GM23248 (cell line): ENCODE measurements at regions not wholly inside any gene's neighbourhood (a gene's known extent, or its start where the extent isn't known, plus 50 kb on each side); places are given as distances from the start of the nearest gene placed in this dataset.

ENCODE experiments used
- DNase-seq: peaks from one replicate; pipeline ENCODE4 v3.0.0-alpha.2; 2015
- H2AFZ ChIP-seq: fragments of 200-600 bp; sonication (generic); 2 replicates; pipeline ENCODE4 v1.6.1; 2016; ENCODE audit warnings: antibody characterized with exemption
- H3F3A ChIP-seq: fragments of 200-600 bp; sonication (generic); 2 replicates; pipeline ENCODE4 v1.6.1; 2016; ENCODE audit warnings: mild to moderate bottlenecking, antibody characterized with exemption, mixed run types; ENCODE audit not compliant: insufficient read depth
- H3K27ac ChIP-seq: fragments of 200-600 bp; sonication (generic); 2 replicates; pipeline ENCODE4 v1.5.1; 2016; ENCODE audit warnings: mild to moderate bottlenecking
- H3K27me3 ChIP-seq: fragments of 200-600 bp; sonication (generic); replicated peaks from 2 replicates; pipeline ENCODE4 v1.6.1; 2016; ENCODE audit warnings: mild to moderate bottlenecking; ENCODE audit not compliant: insufficient read depth
- H3K36me3 ChIP-seq: fragments of 200-600 bp; sonication (generic); 2 replicates; pipeline ENCODE4 v1.6.1; 2016; ENCODE audit warnings: low read depth, mild to moderate bottlenecking
- H3K4me1 ChIP-seq: fragments of 200-600 bp; sonication (generic); 2 replicates; pipeline ENCODE4 v1.6.1; 2016; ENCODE audit warnings: mild to moderate bottlenecking; ENCODE audit not compliant: insufficient read depth
- H3K4me2 ChIP-seq: fragments of 200-600 bp; sonication (generic); one replicate; pipeline ENCODE4 v1.6.1; 2016; ENCODE audit warnings: mild to moderate bottlenecking; ENCODE audit not compliant: unreplicated experiment
- H3K4me3 ChIP-seq: fragments of 200-600 bp; sonication (generic); 2 replicates; pipeline ENCODE4 v1.5.1; 2016; ENCODE audit warnings: mild to moderate bottlenecking
- H3K79me2 ChIP-seq: fragments of 200-600 bp; sonication (generic); 2 replicates; pipeline ENCODE4 v1.6.1; 2016; ENCODE audit warnings: mild to moderate bottlenecking; ENCODE audit not compliant: insufficient read depth
- H3K9ac ChIP-seq: fragments of 200-600 bp; sonication (generic); 2 replicates; pipeline ENCODE4 v1.6.1; 2016; ENCODE audit warnings: mild to moderate bottlenecking
- H3K9me2 ChIP-seq: fragments of 200-600 bp; sonication (generic); 2 replicates; pipeline ENCODE4 v1.6.1; 2016; ENCODE audit warnings: mixed run types, mild to moderate bottlenecking, moderate library complexity; ENCODE audit not compliant: insufficient read depth
- H3K9me3 ChIP-seq: fragments of 200-600 bp; sonication (generic); one replicate; pipeline ENCODE4 v1.6.1; 2017; ENCODE audit warnings: low read depth
- H4K20me1 ChIP-seq: fragments of 200-600 bp; sonication (generic); 2 replicates; pipeline ENCODE4 v1.6.0; 2016; ENCODE audit not compliant: insufficient read depth
- EZH2 ChIP-seq: fragments of 200-600 bp; sonication (generic); IDR thresholded peaks from 2 replicates; pipeline ENCODE4 v1.6.1; 2018; ENCODE audit warnings: antibody characterized with exemption, mild to moderate bottlenecking; ENCODE audit not compliant: insufficient read depth, poor library complexity, severe bottlenecking
- EZH2phosphoT487 ChIP-seq: fragments of 200-600 bp; sonication (generic); IDR thresholded peaks from 2 replicates; pipeline ENCODE4 v1.6.1; 2018; ENCODE audit warnings: antibody characterized with exemption, moderate library complexity, mild to moderate bottlenecking, low read depth; ENCODE audit not compliant: insufficient read depth
- WGBS, 2 experiments: methylation state at CpG; one replicate each; pipeline ENCODE4 v1.1.6; 2015 to 2017; ENCODE audit warnings: low lambda C conversion rate in 2 of 2, low coverage in 1 of 2; ENCODE audit errors: missing lambda C conversion rate in 2 of 2; 5-methylcytosine and 5-hydroxymethylcytosine counted together
- in situ Hi-C: fragments of 300-500 bp; cut with MboI; formaldehyde crosslinking; loops from 2 replicates; pipeline ENCODE4 v1.15.0; 2020

- H3K4me2 ChIP-seq = no peak overlapping the region
- no peaks in the 10 kb centered on the region for H3K27me3 ChIP-seq
- no peak overlapping the region for H3K27ac ChIP-seq
- H3K4me3 ChIP-seq = no peak overlapping the region
- H2AFZ ChIP-seq = no peak overlapping the region
- no peaks in the 10 kb centered on the region for H3K79me2 ChIP-seq
- no peak overlapping the region for H3K9ac ChIP-seq
- H4K20me1 ChIP-seq = no peaks in the 10 kb centered on the region
- H3F3A ChIP-seq = no peaks in the 10 kb centered on the region
- no peak for DNase-seq
- 0 out of 2 replicates have a peak, but pooled peaks cover 3% of the 10 kb centered on the region for H3K4me1 ChIP-seq
- in situ Hi-C loops = no loop called here
- no peaks in the 10 kb centered on the region for H3K9me2 ChIP-seq
- H3K9me3 ChIP-seq = no peaks in the 10 kb centered on the region
- no peaks in the 10 kb centered on the region for H3K36me3 ChIP-seq
- TF ChIP-seq EZH2 (no peak), EZH2phosphoT487 (no peak)
These were observed 59.3 kb upstream of the TACR1 start for GRCh38 chr2:75258620-75259019.

GRCh38 chr2:75256485-75256884, 57.2 kb upstream of the TACR1 start:
- no peak for TF ChIP-seq EZH2phosphoT487
- TF ChIP-seq EZH2 = no peak
- 0 out of 2 replicates have a peak, but pooled peaks cover 7% of the 10 kb centered on the region for H3K4me1 ChIP-seq
- H3K36me3 ChIP-seq = no peaks in the 10 kb centered on the region
- H3K79me2 ChIP-seq = no peaks in the 10 kb centered on the region
- no peak overlapping the region for H3K4me3 ChIP-seq
- no peaks in the 10 kb centered on the region for H3F3A ChIP-seq
- H3K4me2 ChIP-seq = no peak overlapping the region
- H3K9ac ChIP-seq = no peak overlapping the region
- H3K9me2 ChIP-seq = no peaks in the 10 kb centered on the region
- in situ Hi-C loops = no loop called here
- H3K27me3 ChIP-seq = no peaks in the 10 kb centered on the region
- DNase-seq = no peak
- H4K20me1 ChIP-seq = no peaks in the 10 kb centered on the region
- H3K9me3 ChIP-seq = no peaks in the 10 kb centered on the region
- 33 to 38% methylated on average over 1 of the region's 1 CpG for WGBS, 2 experiments
- no peak overlapping the region for H3K27ac ChIP-seq
- no peak overlapping the region for H2AFZ ChIP-seq

GRCh38 chr2:75253526-75253925, 54.2 kb upstream of the TACR1 start:
- no peak overlapping the region for H3K27ac ChIP-seq
- H3K9ac ChIP-seq = no peak overlapping the region
- no peak overlapping the region for H3K4me2 ChIP-seq
- H3K4me1 ChIP-seq = 0 out of 2 replicates have a peak, but pooled peaks cover 7% of the 10 kb centered on the region
- no peak overlapping the region for H2AFZ ChIP-seq
- no peak for TF ChIP-seq EZH2phosphoT487
- no peak for TF ChIP-seq EZH2
- H3K36me3 ChIP-seq = no peaks in the 10 kb centered on the region
- H4K20me1 ChIP-seq = no peaks in the 10 kb centered on the region
- H3K9me2 ChIP-seq = no peaks in the 10 kb centered on the region
- no peak overlapping the region for H3K4me3 ChIP-seq
- no peaks in the 10 kb centered on the region; the same call in 1 of the 2 replicates for H3F3A ChIP-seq
- H3K9me3 ChIP-seq = no peaks in the 10 kb centered on the region
- no peak for DNase-seq
- H3K79me2 ChIP-seq = no peaks in the 10 kb centered on the region
- H3K27me3 ChIP-seq = no peaks in the 10 kb centered on the region
- in situ Hi-C loops = no loop called here

GRCh38 chr2:75251896-75252295, 52.6 kb upstream of the TACR1 start:
- TF ChIP-seq EZH2phosphoT487 (no peak), EZH2 (no peak)
- Histone ChIP-seq H3K27ac (no peak overlapping the region), H4K20me1 (no peaks in the 10 kb centered on the region), H3K9me3 (no peaks in the 10 kb centered on the region), H3K4me1 (peaks cover 13% of the 10 kb centered on the region), H3K9me2 (no peaks in the 10 kb centered on the region), H3K9ac (no peak overlapping the region), H3K27me3 (no peaks in the 10 kb centered on the region), H3K4me2 (no peak overlapping the region), H2AFZ (no peak overlapping the region), H3K4me3 (no peak overlapping the region), H3F3A (no peaks in the 10 kb centered on the region; the same call in 1 of the 2 replicates), H3K36me3 (no peaks in the 10 kb centered on the region), H3K79me2 (no peaks in the 10 kb centered on the region)
- in situ Hi-C loops = no loop called here
- 48 to 53% methylated on average over 3 of the region's 3 CpGs for WGBS, 2 experiments
- DNase-seq = no peak
